H1 (cell line): ENCODE measurements at regions not wholly inside any gene's neighbourhood (a gene's known extent, or its start where the extent isn't known, plus 50 kb on each side); places are given as distances from the start of the nearest gene placed in this dataset.

Experiments
- CTCF ChIA-PET: fragments of 300-600 bp; sonication (Branson Sonifier 250); formaldehyde crosslinking; loops from one replicate; lab custom pipeline; 2021; ENCODE audit not compliant: partially characterized antibody; lab: Charles Lee
- POLR2A ChIA-PET: fragments of 300-600 bp; sonication (Branson Sonifier 250); formaldehyde crosslinking; loops from one replicate; lab custom pipeline; 2021; ENCODE audit warnings: inconsistent platforms; ENCODE audit not compliant: partially characterized antibody; lab: Charles Lee
- DNase-seq, 2 experiments: peaks; one replicate each; pipeline versions ENCODE4 v3.0.0 to v3.0.0-alpha.2; 2010 to 2022; ENCODE audit warnings: low spot score in 2 of 2, low read depth in 1 of 2, mixed read lengths in 1 of 2
- FAIRE-seq: peaks from 2 replicates; lab custom pipeline; 2011; peaks lifted over from hg19 to GRCh38; lab: Jason Lieb, UNC
- H2AFZ ChIP-seq: 2 replicates; pipeline ENCODE4 v1.8.1; 2012; ENCODE audit warnings: low read length, inconsistent platforms
- H2AK5ac ChIP-seq: 2 replicates; pipeline ENCODE4 v1.6.1; 2013; ENCODE audit warnings: low read depth, low read length
- H2BK120ac ChIP-seq: replicated peaks from 2 replicates; pipeline ENCODE3; 2013; ENCODE audit warnings: low read depth, low read length, inconsistent platforms
- H2BK12ac ChIP-seq: 2 replicates; pipeline ENCODE4 v1.6.1; 2013; ENCODE audit warnings: low read depth, low read length
- H2BK15ac ChIP-seq: 2 replicates; pipeline ENCODE4 v1.6.1; 2013; ENCODE audit warnings: low read length
- H2BK20ac ChIP-seq: 2 replicates; pipeline ENCODE4 v1.6.1; 2013; ENCODE audit warnings: low read length
- H2BK5ac ChIP-seq: 2 replicates; pipeline ENCODE4 v1.6.1; 2013; ENCODE audit warnings: low read depth, low read length
- H3K14ac ChIP-seq: 2 replicates; pipeline ENCODE4 v1.6.1; 2013; ENCODE audit warnings: inconsistent platforms; ENCODE audit not compliant: insufficient read length
- H3K18ac ChIP-seq: 2 replicates; pipeline ENCODE4 v1.6.1; 2013; ENCODE audit warnings: low read length; ENCODE audit errors: extremely low read depth
- H3K23ac ChIP-seq: 2 replicates; pipeline ENCODE4 v1.6.1; 2013; ENCODE audit warnings: inconsistent platforms; ENCODE audit not compliant: insufficient read length
- H3K23me2 ChIP-seq: 2 replicates; pipeline ENCODE4 v1.6.1; 2013; ENCODE audit warnings: low read depth, low read length
- H3K27ac ChIP-seq: 2 replicates; pipeline ENCODE4 v1.6.1; 2011; ENCODE audit warnings: low read depth, low read length, inconsistent platforms
- H3K27me3 ChIP-seq, 4 experiments: replicated peaks in 1 of 4; 1 replicate in 1 of 4; 2 replicates in 3 of 4; pipeline versions ENCODE4 v1.6.1 to v1.8.1; 2011 to 2013; ENCODE audit warnings: low read length in 3 of 4, mild to moderate bottlenecking in 3 of 4, inconsistent platforms in 2 of 4, mixed read lengths in 2 of 4, moderate library complexity in 1 of 4; ENCODE audit not compliant: control insufficient read depth in 3 of 4, insufficient read depth in 3 of 4; ENCODE audit errors: extremely low read depth in 1 of 4
- H3K36me3 ChIP-seq, 4 experiments: 2 replicates each; pipeline versions ENCODE4 v1.6.1 to v1.8.1; 2011 to 2013; ENCODE audit warnings: mild to moderate bottlenecking in 4 of 4, low read length in 3 of 4, moderate library complexity in 2 of 4, control low read depth in 1 of 4, inconsistent platforms in 1 of 4; ENCODE audit not compliant: insufficient read depth in 4 of 4, control insufficient read depth in 2 of 4
- H3K4ac ChIP-seq: replicated peaks from 2 replicates; pipeline ENCODE3; 2013; ENCODE audit warnings: low read length, low read depth, mixed read lengths, inconsistent platforms; ENCODE audit not compliant: insufficient read length
- H3K4me1 ChIP-seq, 4 experiments: replicated peaks in 1 of 4; 1 replicate in 1 of 4; 2 replicates in 3 of 4; pipeline versions ENCODE4 v1.6.1 to v1.8.1; 2011 to 2013; ENCODE audit warnings: low read length in 3 of 4, inconsistent platforms in 2 of 4, mixed read lengths in 1 of 4; ENCODE audit not compliant: insufficient read depth in 4 of 4, control insufficient read depth in 3 of 4
- H3K4me2 ChIP-seq, 2 experiments: 2 replicates each; pipeline versions ENCODE4 v1.6.1 to v1.8.1; 2011 to 2013; ENCODE audit warnings: low read depth in 2 of 2, low read length in 2 of 2, control low read depth in 1 of 2, inconsistent platforms in 1 of 2, mild to moderate bottlenecking in 1 of 2; ENCODE audit not compliant: insufficient read depth in 1 of 2
- H3K4me3 ChIP-seq, 4 experiments: fragments of 200-600, 300-600 bp in 1 of 4; sonication (generic), shearing (Covaris generic), sonication (Bioruptor Twin) in 1 of 4; 2 replicates each; pipeline versions ENCODE4 v1.5.1 to v1.8.1; 2011 to 2016; ENCODE audit warnings: low read length in 4 of 4, low read depth in 3 of 4, control low read depth in 2 of 4, inconsistent platforms in 2 of 4, mild to moderate bottlenecking in 2 of 4, mixed read lengths in 1 of 4, moderate library complexity in 1 of 4; ENCODE audit not compliant: insufficient read depth in 2 of 4; ENCODE audit errors: extremely low read depth in 1 of 4
- H3K56ac ChIP-seq: replicated peaks from 2 replicates; pipeline ENCODE3; 2013; ENCODE audit warnings: low read depth, mild to moderate bottlenecking, mixed read lengths, low read length, inconsistent platforms; ENCODE audit not compliant: insufficient read length
- H3K79me1 ChIP-seq: 2 replicates; pipeline ENCODE4 v1.6.1; 2013; ENCODE audit warnings: low read depth, low read length, control low read depth
- H3K79me2 ChIP-seq, 2 experiments: 2 replicates each; pipeline versions ENCODE4 v1.6.1 to v1.8.1; 2012 to 2013; ENCODE audit warnings: low read length in 2 of 2, mild to moderate bottlenecking in 2 of 2, inconsistent platforms in 1 of 2; ENCODE audit not compliant: insufficient read depth in 2 of 2, control insufficient read depth in 1 of 2
- H3K9ac ChIP-seq, 4 experiments: replicated peaks in 1 of 4; 1 replicate in 1 of 4; 2 replicates in 3 of 4; pipeline versions ENCODE4 v1.6.1 to v1.8.1; 2011 to 2013; ENCODE audit warnings: low read depth in 3 of 4, low read length in 3 of 4, control low read depth in 2 of 4, mild to moderate bottlenecking in 2 of 4, moderate library complexity in 2 of 4, inconsistent platforms in 1 of 4; ENCODE audit errors: extremely low read depth in 1 of 4
- H3K9me3 ChIP-seq, 2 experiments: 2 replicates each; pipeline versions ENCODE4 v1.6.1 to v1.8.1; 2012 to 2013; ENCODE audit warnings: mild to moderate bottlenecking in 2 of 2, moderate library complexity in 2 of 2, control low read depth in 1 of 2, inconsistent platforms in 1 of 2, low read depth in 1 of 2, low read length in 1 of 2, mixed read lengths in 1 of 2; ENCODE audit not compliant: insufficient read depth in 2 of 2
- H4K20me1 ChIP-seq, 2 experiments: replicated peaks in 1 of 2; 2 replicates each; pipeline versions ENCODE3 to v1.8.1; 2011 to 2013; ENCODE audit warnings: inconsistent platforms in 2 of 2, low read length in 2 of 2, mild to moderate bottlenecking in 1 of 2; ENCODE audit not compliant: insufficient read depth in 2 of 2, control insufficient read depth in 1 of 2
- H4K5ac ChIP-seq: 2 replicates; pipeline ENCODE4 v1.6.1; 2013; ENCODE audit warnings: low read length, low read depth, mixed read lengths, inconsistent platforms; ENCODE audit not compliant: insufficient read length
- H4K8ac ChIP-seq: 2 replicates; pipeline ENCODE4 v1.8.0; 2013; ENCODE audit warnings: mild to moderate bottlenecking, moderate library complexity, low read length, inconsistent platforms; ENCODE audit not compliant: insufficient read depth; ENCODE audit errors: extremely low read depth
- H4K91ac ChIP-seq: replicated peaks from 2 replicates; pipeline ENCODE3; 2013; ENCODE audit warnings: low read length, mixed read lengths, inconsistent platforms; ENCODE audit not compliant: insufficient read length
- BCL11A ChIP-seq, 2 experiments: IDR thresholded peaks; one replicate each; pipeline ENCODE4 v1.6.1; 2011; ENCODE audit warnings: low read depth in 2 of 2, low read length in 2 of 2, mild to moderate bottlenecking in 2 of 2
- RAD21 ChIP-seq, 2 experiments: IDR thresholded peaks in 1 of 2; conservative IDR thresholded peaks in 1 of 2; 2 replicates each; pipeline ENCODE4 v1.6.1; 2011; ENCODE audit warnings: low read depth in 2 of 2, low read length in 2 of 2, improper control_type of control experiment in 1 of 2, inconsistent platforms in 1 of 2, mild to moderate bottlenecking in 1 of 2, moderate library complexity in 1 of 2
- WGBS, 2 experiments: shearing (Covaris generic) in 1 of 2; methylation state at CpG; one replicate each; pipeline versions ENCODE4 v1.1.6 to v1.1.7; 2013 to 2015; ENCODE audit warnings: low lambda C conversion rate in 2 of 2, mixed read lengths in 2 of 2, inconsistent platforms in 1 of 2, low coverage in 1 of 2, missing lambda C conversion rate in 1 of 2; ENCODE audit not compliant: insufficient replicate concordance in 2 of 2, insufficient coverage in 1 of 2, insufficient read length in 1 of 2; ENCODE audit errors: extremely low coverage in 1 of 2, missing lambda C conversion rate in 1 of 2; 5-methylcytosine and 5-hydroxymethylcytosine counted together
- TF ChIP-seq, protein P1 (sequence below), 3 experiments: IDR thresholded peaks; 1 replicate in 2 of 3; 2 replicates in 1 of 3; pipeline versions ENCODE4 v1.5.1 to v1.6.1; 2011; ENCODE audit warnings: low read length in 3 of 3, mild to moderate bottlenecking in 3 of 3, inconsistent platforms in 2 of 3, low read depth in 1 of 3, moderate library complexity in 1 of 3; ENCODE audit not compliant: insufficient read depth in 1 of 3; ENCODE audit errors: control extremely low read depth in 1 of 3

- DNase-seq (no peak), FAIRE-seq (no peak)
- Histone ChIP-seq H4K8ac (no peak overlapping the region; the same call in 1 of the 2 replicates), H3K23me2 (no peaks in the 10 kb centered on the region), H3K27ac (no peak overlapping the region), H3K4ac (no peak overlapping the region), H3K79me2 (no peaks in the 10 kb centered on the region), H3K14ac (no peak overlapping the region), H3K56ac (no peak overlapping the region), H3K79me1 (no peaks in the 10 kb centered on the region), H2AFZ (no peak overlapping the region), H4K20me1 (no peaks in the 10 kb centered on the region), H3K27me3 (no peaks in the 10 kb centered on the region), H3K23ac (no peak overlapping the region), H4K5ac (no peak overlapping the region), H3K9me3 (peaks cover 0 to 3% of the 10 kb centered on the region in 2 experiments; a peak in 1 of 4 replicates), H3K4me2 (no peak overlapping the region), H3K18ac (no peak overlapping the region), H2BK20ac (no peak overlapping the region), H3K9ac (no peak overlapping the region), H2BK5ac (no peak overlapping the region), H3K4me1 (no peaks in the 10 kb centered on the region), H2BK15ac (no peak overlapping the region), H3K36me3 (no peaks in the 10 kb centered on the region), H2BK12ac (no peak overlapping the region), H2BK120ac (no peak overlapping the region), H2AK5ac (no peak overlapping the region), H4K91ac (no peak overlapping the region), H3K4me3 (no peak overlapping the region)
- TF ChIP-seq RAD21 (IDR thresholded peaks at IDR 0.05 in 1 of 2, conservative IDR thresholded peaks at IDR 0.05 in 1 of 2; ENCODE audit: low read depth in 2 of 2, low read length in 2 of 2) (no peak; a peak in 1 of 4 replicates), BCL11A (IDR thresholded peaks at IDR 0.05; ENCODE audit: low read depth in 2 of 2, low read length in 2 of 2) (no peak)
- TF ChIP-seq, protein P1, sequence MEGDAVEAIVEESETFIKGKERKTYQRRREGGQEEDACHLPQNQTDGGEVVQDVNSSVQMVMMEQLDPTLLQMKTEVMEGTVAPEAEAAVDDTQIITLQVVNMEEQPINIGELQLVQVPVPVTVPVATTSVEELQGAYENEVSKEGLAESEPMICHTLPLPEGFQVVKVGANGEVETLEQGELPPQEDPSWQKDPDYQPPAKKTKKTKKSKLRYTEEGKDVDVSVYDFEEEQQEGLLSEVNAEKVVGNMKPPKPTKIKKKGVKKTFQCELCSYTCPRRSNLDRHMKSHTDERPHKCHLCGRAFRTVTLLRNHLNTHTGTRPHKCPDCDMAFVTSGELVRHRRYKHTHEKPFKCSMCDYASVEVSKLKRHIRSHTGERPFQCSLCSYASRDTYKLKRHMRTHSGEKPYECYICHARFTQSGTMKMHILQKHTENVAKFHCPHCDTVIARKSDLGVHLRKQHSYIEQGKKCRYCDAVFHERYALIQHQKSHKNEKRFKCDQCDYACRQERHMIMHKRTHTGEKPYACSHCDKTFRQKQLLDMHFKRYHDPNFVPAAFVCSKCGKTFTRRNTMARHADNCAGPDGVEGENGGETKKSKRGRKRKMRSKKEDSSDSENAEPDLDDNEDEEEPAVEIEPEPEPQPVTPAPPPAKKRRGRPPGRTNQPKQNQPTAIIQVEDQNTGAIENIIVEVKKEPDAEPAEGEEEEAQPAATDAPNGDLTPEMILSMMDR (IDR thresholded peaks at IDR 0.05; ENCODE audit: control extremely low read depth in 1 of 3, insufficient read depth in 1 of 3, low read depth in 1 of 3, low read length in 3 of 3), result peak in 2 of 3 experiments; percentile 1 to 2; a peak in 2 of 4 replicates
- ChIA-PET CTCF (interaction anchor here (0.6 to 0.9 kb wide), 2 partner anchors 8 to 46 kb away, joined by 3 read pairs; no protein-coding TSS in a partner anchor), POLR2A (interaction anchor here (0.7 kb wide), 1 partner anchor 351 kb away, joined by 3 read pairs; no protein-coding TSS in a partner anchor)
- WGBS, 2 experiments, result 87% methylated on average over 19 of the region's 19 CpGs; no CpG with 5 or more reads in 1 of the 2 experiments
These were observed 141.7 kb upstream of the SHH start for GRCh38 chr7:155953781-155954549.
